HG02870 (cell line): ENCODE measurements at regions not wholly inside any gene's neighbourhood (a gene's known extent, or its start where the extent isn't known, plus 50 kb on each side); places are given as distances from the start of the nearest gene placed in this dataset.
"Not testable (repeated sequence)": the region's sequence is repeated elsewhere in the genome, so short reads cannot be mapped to it uniquely, and the experiment has no call there.

ENCODE experiments used
- ATAC-seq: cut with Tn5 transposase; IDR thresholded peaks from one replicate; pipeline ENCODE4 v1.9.1; 2021; ENCODE audit warnings: mild to moderate bottlenecking, moderate library complexity; ENCODE audit not compliant: unreplicated experiment

DNA sequence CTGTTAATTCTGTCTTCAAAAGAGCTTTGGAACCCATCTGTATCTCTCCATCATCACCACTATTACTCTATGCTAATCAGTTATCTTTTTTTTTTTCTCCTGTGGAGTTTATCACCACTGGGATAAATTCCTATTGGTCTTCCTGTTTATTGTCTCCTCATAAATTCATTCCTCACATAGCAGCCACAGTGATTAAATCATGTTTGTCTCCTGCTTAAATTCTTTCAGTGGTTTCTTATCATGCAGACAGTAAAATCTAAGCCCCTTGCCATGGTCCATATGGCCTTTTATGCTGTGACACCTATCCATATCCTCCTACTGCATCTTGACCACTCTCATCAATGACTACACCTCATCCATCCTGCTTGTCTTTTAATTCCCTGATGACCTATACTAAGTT is 239.8 kb upstream of the ZEB2 start:
- ATAC-seq = no peak

DNA sequence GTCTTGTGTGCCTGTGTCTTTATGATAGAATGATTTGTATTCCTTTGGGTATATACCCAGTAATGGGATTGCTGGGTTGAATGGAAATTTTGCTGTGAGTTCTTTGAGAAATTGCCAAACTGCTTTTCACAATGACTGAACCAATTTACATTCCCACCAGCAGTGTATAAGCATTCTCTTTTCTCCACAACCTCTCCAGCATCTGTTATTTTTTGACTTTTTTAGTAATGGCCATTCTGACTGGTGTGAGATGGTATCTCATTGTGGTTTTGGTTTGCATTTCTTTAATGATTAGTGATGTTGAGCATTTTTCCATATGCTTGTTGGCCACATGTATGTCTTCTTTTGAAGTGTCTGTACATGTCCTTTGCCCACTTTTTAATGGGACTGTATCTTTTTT is 238.3 kb upstream of the ZEB2 start:
- ATAC-seq = not testable (repeated sequence)

- no peak for ATAC-seq
Observed at GRCh38 chr2:144753416-144753815, 233.5 kb upstream of the ZEB2 start.

DNA sequence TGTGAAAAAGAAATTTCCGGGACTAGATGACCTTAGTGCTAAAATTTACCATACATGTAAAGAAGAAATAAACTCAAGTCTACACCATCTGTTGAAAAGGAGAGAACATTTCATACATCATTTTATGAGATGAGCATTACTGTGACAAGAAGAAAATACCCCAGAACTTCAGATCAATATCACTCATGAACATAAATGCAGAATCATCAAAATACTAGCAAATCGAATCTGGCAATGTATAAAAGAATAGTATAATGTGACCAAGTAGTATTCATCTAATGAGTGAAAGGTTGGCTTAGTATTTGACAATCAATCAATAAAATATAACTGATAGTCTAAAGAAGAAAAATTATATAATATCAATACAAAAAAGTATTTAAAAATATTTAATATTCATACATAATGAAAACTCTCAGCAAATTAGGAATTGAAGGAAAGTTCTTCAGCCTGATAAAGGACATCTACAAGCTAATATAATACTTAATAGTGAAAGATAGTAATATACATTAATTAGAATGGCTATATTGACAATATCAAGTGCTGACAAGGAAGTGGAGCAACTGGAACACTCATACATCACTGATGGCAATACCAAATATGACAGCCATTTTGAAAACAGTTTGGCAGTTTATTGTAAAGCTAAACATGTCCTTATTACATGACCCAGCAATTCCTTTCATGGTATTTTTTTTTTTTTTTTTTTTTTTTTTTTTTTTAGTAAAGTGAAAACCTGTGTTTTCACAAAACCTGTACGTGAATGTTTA is 231.4 kb upstream of the ZEB2 start:
- ATAC-seq = no peak

GRCh38 chr2:144749188-144749587 is 229.3 kb upstream of the ZEB2 start:
- no peak for ATAC-seq

- ATAC-seq = no peak
Observed at GRCh38 chr2:144748443-144748842, 228.5 kb upstream of the ZEB2 start.

DNA sequence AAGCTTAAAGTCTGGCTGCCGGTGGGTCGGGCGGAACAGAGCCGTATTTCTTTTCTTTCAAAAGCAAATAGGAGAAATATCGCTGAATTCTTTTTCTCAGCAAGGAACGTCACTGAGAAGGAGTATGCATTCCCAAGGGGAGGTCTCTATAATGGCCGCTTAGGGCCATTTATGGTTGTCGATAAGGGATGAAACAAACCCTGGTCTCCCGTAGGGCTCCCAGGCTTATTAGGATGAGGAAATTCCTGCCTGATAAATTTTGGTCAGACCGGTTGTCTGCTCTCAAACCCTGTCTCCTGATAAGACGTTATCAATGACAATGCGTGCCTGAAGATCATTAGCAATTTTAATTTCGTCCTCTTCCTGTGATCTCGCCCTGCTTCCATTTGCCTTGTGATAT is 227.7 kb upstream of the ZEB2 start:
- ATAC-seq = no peak

DNA sequence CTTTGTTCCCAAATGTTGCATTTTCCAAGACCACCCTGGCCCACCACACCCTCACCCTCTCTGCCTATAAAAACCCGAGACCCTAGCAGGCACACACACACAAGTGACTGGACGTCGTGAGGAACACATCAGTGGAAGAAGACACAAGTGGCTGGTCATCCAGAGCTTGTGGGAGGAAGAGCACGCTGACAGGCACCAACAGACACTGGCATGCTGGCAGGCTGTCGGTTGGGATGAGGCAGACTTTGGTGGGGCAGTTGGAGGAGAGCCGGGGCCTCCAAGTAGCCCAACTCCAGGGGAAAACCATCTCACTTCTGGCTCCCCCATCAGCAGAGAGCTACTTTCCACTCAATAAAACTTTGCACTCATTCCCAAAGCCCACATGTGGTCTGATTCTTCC is 225.5 kb upstream of the ZEB2 start:
- ATAC-seq = no peak

DNA sequence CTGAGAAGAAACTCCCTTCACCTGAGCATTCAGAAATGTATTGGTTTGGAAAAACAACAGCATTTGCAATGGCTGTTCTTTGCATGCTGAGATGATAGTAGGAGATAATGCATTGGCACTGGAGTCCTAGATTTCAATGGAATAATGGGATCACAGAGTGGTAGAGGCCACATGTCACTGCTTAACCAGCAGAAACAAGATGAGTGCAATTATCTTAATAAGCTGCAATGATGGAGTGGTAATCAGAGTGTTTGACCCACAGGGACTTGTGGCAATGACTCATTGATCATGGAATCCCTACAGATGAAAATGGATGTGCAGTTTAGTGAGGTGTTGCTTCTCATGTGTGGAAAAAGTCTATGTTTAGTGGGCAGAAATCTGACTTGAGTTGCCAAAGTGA is 218.8 kb upstream of the ZEB2 start:
- ATAC-seq = no peak

GRCh38 chr2:144730711-144731110 is 210.8 kb upstream of the ZEB2 start:
- no peak for ATAC-seq

- ATAC-seq = not testable (repeated sequence)
Observed at GRCh38 chr2:144724460-144724859, 204.5 kb upstream of the ZEB2 start.

DNA sequence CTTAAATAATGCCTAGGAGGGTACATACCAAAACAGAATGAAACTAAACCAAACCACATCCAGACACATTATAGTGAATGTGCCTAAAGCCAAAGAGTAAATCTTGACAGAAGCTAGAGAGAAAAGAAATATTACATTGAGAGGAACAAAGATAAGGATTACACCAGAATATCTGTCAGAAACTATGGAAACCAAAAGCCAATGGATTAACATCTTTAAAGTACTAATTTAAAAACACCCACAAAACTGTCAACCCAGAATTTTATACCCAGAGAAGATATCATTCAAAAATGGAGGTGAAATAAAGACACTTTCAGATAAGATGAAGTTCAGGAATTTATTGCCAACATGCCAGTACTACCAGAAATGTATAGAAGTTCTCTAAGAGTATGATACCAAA is 198.5 kb upstream of the ZEB2 start:
- ATAC-seq = no peak

DNA sequence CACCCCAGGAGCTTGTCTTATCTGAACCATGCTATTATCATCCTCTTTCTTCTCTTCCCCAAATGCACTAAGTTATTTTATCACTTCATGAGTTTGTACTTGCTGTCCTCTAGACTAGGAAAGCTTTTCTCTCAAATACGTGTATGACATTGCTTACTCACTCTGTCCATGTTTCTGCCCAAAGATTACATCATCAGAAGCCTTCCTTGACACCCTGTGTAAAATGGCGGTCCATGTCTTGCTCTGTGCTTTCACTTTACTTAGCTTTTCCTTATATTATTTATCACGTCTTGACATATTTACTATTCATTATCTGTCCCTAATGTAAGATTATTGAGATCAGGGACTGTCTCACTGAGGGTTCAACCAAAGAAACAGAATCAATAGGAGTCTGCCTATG is 196.1 kb upstream of the ZEB2 start:
- ATAC-seq = no peak

GRCh38 chr2:144713410-144713809 is 193.5 kb upstream of the ZEB2 start:
- ATAC-seq = no peak

DNA sequence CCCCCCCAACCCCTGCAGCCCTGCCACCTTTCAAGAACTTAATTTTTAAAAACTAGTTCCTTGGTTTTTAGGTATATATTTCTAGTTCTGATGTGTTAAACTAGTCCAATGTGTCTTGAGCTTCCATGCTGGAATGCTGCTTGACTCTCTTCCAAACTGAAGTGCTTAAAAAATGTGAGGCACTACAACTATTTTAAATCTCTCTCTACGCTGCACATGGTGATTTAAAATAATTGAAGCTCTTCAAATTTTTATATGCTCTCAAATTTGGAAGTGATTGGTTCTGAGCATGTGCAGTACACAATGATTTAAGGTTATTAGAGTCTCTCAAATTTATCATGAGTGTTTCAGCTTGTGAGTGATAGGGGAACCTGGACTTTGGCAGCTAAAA is 192.6 kb upstream of the ZEB2 start:
- no peak for ATAC-seq

- no peak for ATAC-seq
Observed at GRCh38 chr2:144711630-144712549, 192.0 kb upstream of the ZEB2 start.

GRCh38 chr2:144711084-144711483 is 191.2 kb upstream of the ZEB2 start:
- no peak for ATAC-seq

DNA sequence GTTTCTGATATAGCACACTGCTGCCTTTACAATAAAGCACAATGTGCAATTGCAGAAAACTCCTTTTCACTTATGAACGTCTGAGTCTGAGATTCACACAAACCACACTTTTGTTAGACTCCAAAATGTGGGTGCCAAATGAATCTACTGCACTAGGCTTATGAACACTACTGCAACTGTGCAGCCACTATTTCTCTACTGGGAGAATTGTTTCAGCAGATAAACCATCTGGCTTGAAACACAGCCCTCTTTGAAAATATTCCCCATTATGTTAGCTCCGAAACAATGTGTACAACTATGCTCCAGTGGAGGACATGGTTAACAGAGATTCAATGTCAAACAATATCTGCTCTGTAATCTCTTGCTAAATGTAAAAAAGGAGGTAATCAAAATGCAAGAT is 188.7 kb upstream of the ZEB2 start:
- ATAC-seq = no peak

DNA sequence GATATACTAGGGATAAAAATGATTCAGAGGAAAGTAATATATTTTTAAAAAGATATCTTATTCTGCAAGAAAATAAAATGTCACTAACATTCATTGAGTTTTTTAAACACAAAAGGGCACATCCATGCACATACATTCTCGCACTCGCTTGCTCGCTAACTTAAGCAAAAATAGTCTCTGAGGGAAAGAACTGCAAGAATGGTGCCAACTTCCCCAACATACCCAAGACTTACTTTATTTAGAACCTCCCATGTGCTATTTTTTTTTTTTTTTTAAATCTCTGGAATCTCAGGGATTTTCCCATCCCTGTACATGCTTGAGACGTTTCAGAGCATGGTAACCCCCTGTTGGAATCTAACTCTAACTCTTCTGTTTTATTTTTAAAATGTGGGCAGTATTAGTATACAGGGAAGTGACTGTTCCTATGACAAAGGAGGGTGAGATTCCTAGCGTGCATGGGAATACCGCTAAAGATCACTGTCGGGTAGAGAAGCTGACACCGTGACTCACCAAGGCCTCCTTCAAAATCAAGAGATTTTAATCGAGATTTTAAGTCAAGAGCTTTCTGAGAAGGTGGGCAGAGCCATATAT is 187.9 kb upstream of the ZEB2 start:
- no peak for ATAC-seq

DNA sequence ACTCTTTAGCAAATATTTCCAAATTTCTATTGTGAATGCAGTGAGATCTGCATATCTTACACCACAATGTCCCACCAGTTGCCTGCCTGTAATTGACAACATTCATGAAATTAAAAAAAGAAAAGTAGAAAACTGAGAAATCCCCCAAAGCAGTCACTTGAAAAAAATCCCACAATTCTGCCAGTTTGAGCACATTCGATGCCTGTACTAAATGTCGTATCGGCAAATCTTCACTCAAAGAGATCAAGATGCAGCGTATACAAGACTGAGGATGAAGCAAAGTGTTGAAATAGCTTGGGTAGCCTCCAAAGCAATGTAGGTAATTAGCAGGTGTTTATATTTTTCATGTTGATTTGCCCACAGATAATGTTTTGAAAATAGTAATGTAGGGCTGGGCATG is 186.7 kb upstream of the ZEB2 start:
- no peak for ATAC-seq

DNA sequence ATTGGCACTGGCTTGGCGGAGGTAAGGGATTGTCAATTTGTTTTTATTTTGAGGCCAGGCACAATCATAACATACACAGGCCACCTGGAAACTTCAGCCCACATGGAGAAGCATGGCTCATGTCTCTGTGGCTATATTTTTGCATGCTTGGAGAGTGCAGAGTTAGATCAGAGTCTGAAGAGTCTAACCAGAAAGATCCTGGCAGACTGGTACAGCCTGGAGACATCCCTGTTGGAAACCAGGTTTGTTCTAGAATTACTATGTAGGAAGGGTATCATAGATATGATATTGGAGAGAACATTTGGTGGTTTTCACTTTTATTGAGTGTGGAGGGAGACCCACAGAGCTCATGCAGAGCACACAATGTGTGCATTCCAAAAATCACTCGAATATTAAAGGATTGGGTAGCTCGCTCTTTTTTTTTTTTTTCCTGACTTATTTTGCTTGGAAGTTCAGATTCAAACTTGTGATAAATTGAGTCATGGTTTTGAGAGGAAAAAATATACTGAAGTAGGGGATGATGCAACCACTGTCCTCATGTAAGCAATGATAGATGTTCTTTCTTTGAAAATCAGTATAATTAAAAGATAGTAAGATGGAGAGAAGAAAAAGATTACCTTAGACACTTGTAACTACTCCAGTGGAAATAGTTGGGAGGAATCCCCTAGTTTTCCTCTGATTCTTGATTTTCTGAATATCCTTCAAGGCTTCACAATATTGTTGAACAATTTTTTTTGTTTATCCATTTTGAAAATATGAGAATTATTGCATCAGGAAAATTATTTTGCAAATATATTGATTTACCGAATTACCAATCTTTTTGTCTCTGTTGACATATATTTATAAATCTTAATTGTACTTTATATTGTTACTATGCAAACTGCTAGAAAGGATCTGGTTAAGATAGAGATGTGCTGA is 185.7 kb upstream of the ZEB2 start:
- ATAC-seq = no peak
